Right renal pelvis (tissue), 4 donors: ENCODE measurements at regions not wholly inside any gene's neighbourhood (a gene's known extent, or its start where the extent isn't known, plus 50 kb on each side); places are given as distances from the start of the nearest gene placed in this dataset.
"Not testable (repeated sequence)": the region's sequence is repeated elsewhere in the genome, so short reads cannot be mapped to it uniquely, and the experiment has no call there.

Experiments
- DNase-seq, 4 donors: peaks; one replicate each; pipeline ENCODE4 v3.0.0-alpha.2; 2013; ENCODE audit warnings: low read depth in 4 of 4, low spot score in 3 of 4, missing footprints in 1 of 4

- no peak for DNase-seq
Observed at GRCh38 chr5:92674321-92674720, 906.7 kb downstream of the NR2F1-AS1 start.

DNA sequence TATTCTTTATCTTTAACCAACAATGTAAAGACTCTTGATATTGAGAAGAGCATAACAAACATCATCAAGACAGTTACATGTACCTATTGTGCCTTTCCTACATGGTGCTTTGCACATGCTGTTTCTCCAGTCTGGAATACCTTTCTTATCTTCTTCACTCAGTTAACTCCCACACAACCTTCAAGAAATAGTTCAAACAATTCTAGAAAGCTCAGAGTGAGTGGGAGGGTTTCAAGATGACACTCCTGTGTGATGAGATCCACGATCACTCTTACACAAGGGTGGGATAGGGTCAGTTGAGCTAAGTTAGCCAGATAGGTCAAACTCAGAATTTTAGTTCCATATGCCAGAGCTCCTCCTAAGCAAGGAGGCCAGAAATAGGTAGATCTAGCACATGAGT lies 915.5 kb downstream of the NR2F1-AS1 start:
- DNase-seq, result no peak

- DNase-seq, result no peak
Observed at GRCh38 chr5:92662741-92663140, 918.3 kb downstream of the NR2F1-AS1 start.

DNA sequence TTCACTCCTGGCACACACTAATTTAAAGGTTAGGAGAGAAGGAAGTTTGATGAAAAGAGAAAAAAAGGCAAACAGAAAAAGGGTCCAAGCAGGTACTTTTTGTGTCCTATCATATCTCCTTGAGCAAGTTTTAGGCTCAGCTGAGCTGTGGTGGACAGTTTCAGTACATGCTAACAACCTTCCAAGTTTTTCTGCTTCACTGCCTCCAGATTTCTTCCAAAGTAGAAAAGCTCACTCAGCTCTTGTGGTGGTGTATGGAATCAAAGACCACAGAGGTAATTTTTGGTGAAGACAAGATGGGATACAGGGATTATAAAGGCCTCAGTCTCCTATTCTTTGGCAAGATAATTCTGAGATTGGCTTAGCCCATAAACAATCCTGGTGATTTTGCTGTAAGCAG lies 921.8 kb downstream of the NR2F1-AS1 start:
- no peak for DNase-seq

DNA sequence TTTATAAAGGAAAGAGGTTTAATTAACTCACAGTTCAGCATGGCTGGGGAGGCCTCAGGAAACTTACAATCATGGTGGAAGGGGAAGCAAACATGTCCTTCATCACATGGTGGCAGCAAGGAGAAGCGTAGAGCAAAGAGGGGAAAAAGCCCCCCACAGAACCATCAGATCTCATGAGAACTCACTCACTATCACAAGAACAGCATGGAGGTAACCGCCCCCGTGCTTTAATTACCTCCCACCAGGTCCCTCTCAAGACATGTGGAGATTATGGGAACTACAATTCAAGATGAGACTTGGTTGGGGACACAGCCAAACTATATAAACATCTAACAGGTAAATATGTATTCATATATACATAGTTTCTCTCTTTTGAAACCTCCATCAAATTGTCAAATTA lies 926.4 kb downstream of the NR2F1-AS1 start:
- DNase-seq, result not testable (repeated sequence)

DNA sequence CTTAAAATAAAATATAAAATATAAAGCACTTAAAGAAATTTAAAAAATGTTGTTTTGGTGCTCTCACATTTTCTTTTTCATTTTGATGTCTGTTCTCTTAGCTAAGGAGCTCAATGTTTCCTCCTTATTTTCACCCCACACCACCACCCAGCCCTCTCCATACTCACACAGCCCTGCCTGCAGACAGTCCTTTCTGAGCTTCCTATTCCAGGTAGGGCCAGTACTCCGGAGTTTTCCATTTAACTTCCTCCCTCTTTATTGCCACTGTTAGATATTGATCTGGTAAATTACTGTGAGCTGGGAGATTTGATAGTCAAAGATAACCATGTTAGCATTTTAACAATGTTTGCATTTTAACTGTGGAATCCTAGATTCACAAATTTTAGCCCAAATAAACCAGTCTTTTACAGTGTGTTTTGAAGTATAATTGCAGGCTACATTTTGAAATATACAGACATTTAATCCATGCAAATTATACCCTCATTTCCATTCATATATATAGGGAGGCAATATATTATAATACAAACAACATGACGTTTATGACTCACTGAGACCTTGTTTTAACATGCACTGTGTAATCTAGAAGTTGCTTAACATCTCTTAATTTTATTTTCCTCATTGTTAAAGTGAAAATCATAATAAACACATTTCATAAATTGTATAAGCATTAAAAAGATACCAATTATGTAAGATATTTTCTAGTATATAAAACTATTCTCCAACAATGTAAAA lies 927.1 kb downstream of the NR2F1-AS1 start:
- DNase-seq, result no peak

DNA sequence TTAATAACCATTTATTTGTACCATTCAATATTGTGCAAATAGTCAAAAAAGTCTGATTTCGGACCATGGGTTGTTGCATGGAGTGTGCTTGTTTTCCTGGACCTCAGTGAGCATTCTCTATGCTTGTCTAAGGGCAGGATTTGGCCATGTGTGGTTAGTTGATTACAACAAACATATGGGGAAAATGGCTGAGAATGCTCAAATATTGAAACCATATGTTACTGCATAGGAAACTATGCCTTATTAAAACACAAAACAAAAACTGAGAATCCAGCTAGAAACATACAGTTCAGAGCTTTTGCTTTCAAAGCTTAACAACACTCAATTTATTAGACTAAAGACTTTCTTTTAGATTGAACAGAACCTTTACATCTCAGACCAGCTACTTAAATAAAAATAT lies 928.3 kb downstream of the NR2F1-AS1 start:
- no peak for DNase-seq

DNA sequence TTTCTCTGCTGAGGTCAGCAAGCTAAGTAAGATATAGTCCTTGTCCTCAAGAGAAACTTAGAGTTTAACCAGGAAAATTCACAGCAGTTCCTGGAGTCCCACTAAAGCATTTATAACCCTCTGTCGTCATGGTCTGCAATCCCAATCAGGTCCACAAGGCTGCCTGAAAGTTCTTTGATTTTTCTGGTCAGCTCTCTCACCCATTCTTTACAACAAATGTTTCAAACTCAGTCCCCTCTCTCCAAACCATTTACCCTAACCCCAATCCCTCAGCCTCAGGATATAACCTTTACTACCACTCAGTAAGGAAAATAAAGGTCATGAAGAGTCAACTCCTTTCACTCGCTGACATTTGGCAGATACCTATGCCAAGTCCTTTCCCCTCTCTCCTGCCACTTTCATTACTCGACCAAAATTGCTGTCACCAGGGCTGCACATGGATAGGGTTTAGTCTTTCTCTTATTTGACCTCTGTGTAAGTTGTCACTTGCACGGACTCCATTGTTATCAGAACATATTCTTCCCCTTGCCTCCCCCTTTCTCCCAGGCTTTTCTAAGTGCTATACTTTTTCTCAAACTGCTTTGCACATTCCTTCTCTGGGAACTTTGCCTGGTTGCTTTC lies 936.6 kb downstream of the NR2F1-AS1 start:
- DNase-seq, result no peak

DNA sequence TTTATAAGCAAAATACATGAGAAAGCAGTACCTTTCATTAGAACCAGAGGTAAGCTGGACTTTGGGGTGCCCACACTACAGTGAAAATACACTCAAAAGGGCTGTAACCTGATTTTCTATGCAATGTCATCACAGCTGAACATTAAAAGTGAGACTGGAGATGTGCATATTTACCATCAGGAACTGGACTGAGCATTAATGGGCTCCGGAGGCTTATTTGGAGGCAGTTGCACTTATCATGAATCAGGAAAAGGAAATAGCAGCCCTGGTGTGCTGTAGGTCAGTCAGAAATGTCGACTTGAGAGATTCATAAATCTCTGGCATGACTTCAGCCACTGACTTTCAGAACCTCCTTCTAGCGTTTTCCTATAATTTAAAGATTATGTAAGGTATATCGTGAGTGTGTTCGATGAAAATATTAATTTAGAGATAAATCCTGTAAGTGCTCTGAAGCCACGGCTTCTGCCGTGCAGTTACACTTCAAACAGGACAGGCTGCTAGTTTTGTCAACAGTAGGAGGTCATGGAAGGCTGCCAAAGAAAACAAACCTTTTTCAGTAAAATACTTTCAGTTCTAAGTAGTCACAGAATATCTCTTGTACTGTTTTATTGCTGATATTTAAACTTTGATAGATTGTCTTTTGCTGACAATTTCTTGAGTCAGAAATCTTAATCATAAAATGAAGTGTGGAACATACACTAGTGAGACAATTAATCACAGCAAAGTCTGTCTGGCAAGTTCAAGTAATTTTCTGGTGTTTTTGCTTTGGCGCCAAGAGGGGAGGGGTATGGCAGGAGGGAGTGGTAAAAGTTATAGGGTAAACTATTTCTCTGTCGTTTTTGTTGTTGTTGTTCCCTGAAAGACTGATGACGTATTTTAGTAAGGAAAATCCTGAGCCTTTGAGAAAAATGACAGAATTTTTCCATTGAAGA lies 939.7 kb downstream of the NR2F1-AS1 start:
- peak; percentile 78 to 91 (median 84) for DNase-seq

DNA sequence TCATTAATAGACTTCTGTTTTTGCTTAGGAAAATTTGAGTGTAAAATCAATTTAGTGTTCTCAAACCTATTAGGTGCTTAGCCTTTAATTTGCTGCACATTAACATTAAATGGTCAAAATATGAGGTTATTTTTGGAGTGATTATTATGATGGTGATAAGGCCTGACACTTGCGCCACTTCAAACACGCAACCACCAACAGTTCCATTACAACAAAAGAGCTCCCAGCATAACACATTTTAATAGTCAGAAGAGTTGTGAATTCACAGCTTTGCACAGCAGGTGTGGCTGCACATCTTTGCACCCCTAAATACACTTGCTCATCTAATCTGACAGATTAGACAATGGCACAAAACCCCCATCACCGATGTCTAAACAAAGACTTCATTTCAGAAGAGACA lies 940.7 kb downstream of the NR2F1-AS1 start:
- no peak for DNase-seq

DNA sequence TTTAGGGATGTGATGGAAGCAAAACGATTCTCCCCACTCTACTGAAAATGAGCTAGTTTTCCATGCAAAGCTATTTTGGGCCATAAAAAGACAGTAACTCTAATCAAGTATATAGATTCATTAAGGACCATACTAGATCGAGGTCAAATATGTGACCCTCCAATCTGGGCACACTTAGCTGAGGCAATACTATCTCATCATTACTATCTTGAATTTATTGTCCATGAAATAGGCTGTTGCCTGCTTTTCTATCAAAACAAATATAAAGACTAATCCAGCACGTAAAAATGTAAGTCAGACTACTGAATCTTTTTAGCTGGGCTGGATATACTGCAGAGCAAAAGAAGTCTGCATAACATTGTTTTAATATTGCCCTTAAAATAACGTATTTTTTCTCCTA lies 943.1 kb downstream of the NR2F1-AS1 start:
- DNase-seq, result no peak

DNA sequence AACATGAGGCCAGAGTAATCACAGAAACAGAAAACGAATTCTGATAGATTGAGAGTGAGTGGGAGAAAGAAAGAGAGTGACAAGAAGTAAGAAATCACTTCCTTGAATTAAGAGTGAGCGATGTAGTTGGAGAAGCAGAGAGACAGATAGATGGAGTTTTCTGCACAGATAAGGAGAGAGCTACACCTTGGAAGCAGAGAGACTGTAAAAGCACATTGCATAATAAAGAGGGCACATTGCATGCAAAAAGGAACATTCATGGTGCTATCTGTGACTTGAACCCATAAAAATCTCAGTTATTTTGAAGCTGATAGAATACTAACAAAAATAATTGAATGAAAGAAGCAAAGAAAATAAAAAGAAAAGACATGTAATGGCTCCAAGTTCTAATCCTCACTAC lies 943.8 kb downstream of the NR2F1-AS1 start:
- DNase-seq, result no peak

GRCh38 chr5:92635001-92635461 lies 946.0 kb downstream of the NR2F1-AS1 start:
- DNase-seq, result no peak

DNA sequence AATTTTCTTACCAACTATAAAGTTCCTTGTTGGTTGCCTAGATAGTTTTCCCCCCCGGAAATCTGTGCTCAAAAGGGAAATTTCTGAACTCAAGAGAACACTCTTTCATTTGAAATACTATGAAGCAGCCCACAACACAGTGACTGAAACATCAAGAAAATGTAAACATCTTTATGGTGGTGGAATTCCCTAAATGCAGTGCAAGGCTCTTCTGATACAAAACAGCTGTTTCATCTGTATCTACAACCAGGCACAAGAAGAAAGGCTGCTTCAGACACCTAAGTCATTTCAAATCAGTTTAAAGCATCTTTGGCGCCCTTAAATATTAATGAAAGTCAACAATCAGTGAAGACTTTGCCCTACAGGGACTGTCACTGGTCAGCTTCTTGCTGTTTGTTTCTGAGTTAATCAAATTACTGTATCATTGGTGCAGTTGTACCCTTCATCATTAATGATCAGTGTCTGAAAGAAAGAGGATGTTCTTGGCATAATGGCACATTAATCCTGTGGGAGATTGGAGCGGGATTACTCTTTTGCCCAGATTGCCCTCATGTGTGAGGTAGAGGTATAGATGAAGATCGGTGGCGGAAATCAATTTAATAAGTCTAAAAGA lies 947.0 kb downstream of the NR2F1-AS1 start:
- DNase-seq, result no peak

DNA sequence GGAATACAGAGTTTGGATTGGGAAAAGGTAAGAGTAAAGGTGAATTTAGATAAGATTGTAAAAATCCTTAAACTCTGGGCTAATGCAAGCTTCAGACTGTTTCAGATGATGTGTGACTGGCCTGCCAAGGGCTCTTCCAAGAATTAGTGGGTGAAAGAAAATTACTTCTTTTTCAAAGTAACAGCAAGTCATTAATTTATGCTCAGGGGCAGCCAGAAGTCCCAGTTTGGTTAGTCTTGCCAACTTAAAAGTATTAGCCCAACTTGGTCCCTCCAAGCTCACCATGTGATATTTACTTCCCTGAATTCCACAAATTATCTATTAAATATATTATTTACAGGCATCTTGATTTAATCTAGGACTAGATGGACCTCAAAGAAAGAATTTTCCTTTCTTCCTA lies 947.8 kb downstream of the NR2F1-AS1 start:
- no peak for DNase-seq

- DNase-seq, result not testable (repeated sequence)
Observed at GRCh38 chr5:92631237-92631701, 949.8 kb downstream of the NR2F1-AS1 start.

DNA sequence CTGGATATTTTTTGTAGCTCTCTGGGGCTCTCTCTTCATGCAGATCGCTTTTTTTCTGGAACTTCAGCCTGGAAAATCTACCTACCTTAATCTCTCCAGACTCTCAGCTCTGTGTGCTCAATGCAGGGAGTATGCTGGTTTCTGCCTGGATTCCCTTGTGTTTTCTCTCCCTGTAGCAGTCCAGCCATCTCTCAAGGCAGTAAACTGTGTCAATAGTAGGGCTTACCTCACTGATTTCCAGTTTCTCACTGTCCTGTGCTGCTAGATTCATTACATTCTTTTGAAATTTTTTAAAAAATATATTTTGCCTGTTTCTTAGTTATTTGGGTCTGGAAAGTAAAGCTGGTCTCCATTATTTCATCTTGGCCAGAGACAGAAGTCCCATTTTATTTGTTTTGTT lies 951.4 kb downstream of the NR2F1-AS1 start:
- no peak for DNase-seq

GRCh38 chr5:92629000-92629399 lies 952.0 kb downstream of the NR2F1-AS1 start:
- DNase-seq, result no peak

DNA sequence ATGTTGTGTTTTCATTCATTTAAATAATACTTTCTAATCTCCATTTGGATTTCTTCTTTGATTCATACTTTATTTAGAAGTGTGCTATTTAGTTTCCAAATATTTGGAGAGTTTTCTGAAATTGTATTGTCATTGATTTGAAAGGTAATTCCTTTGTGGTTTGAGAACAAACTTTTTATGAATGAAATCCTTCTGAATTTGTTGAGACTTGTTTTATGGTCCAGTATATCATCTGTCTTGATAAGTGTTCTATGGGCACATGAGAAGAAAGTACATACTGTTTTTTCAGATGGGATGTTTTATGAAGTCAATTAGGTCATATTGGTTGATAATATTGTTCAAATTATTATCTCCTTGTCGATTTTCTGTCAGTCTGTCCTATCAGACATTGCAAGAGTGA lies 953.8 kb downstream of the NR2F1-AS1 start:
- no peak for DNase-seq

- DNase-seq, result no peak
Observed at GRCh38 chr5:92616085-92616484, 964.9 kb downstream of the NR2F1-AS1 start.

DNA sequence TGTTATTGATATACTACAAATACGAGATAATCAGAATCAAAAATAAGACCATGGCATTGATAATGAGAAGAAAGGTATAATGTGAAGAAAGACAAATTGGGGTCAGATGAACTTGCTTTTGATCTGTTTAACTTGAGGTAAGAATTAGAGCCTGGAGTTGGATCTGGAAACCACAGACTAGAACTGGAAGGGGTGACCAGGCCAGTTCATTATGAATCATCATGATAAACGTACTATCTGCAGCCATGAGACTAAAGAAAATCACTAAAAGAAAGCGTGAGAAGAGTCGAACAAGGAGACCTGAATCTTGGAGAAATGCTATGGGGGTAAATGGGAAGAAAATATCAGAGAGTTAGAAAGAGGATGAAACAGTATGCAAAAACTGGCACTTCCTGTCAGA lies 967.5 kb downstream of the NR2F1-AS1 start:
- DNase-seq, result no peak
